GM12872 (cell line): ENCODE measurements at regions not wholly inside any gene's neighbourhood (a gene's known extent, or its start where the extent isn't known, plus 50 kb on each side); places are given as distances from the start of the nearest gene placed in this dataset.
A peak's percentile ranks its signal among the peaks of the same experiment; 100 is the strongest.

ENCODE experiments used
- TF ChIP-seq, protein P1 (sequence below): IDR thresholded peaks from 3 replicates; pipeline ENCODE4 v1.5.1; 2011; ENCODE audit warnings: low read depth, mild to moderate bottlenecking, low read length, moderate library complexity; ENCODE audit not compliant: insufficient read depth

DNA sequence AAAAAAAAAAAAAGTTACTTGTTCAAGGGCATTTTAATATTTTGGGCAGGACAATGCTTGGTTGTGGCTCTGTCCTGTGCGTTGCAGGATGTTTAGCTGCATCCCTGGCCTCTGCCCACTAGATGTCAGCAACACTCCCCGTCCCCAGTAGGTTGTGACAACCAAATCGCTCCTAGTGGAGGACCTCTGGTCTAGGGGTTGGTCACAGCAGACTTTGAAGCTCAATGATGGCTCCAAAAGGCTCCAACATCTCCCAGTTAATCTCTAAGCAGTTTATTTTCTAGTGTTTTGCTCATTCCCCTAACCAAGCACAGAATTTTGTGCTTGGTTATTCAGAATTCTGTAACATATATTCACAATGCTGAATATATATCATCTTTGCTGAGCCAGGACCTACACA is 67.0 kb downstream of the CHRNA1 start:
- TF ChIP-seq, protein P1, sequence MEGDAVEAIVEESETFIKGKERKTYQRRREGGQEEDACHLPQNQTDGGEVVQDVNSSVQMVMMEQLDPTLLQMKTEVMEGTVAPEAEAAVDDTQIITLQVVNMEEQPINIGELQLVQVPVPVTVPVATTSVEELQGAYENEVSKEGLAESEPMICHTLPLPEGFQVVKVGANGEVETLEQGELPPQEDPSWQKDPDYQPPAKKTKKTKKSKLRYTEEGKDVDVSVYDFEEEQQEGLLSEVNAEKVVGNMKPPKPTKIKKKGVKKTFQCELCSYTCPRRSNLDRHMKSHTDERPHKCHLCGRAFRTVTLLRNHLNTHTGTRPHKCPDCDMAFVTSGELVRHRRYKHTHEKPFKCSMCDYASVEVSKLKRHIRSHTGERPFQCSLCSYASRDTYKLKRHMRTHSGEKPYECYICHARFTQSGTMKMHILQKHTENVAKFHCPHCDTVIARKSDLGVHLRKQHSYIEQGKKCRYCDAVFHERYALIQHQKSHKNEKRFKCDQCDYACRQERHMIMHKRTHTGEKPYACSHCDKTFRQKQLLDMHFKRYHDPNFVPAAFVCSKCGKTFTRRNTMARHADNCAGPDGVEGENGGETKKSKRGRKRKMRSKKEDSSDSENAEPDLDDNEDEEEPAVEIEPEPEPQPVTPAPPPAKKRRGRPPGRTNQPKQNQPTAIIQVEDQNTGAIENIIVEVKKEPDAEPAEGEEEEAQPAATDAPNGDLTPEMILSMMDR: peak; percentile 96

DNA sequence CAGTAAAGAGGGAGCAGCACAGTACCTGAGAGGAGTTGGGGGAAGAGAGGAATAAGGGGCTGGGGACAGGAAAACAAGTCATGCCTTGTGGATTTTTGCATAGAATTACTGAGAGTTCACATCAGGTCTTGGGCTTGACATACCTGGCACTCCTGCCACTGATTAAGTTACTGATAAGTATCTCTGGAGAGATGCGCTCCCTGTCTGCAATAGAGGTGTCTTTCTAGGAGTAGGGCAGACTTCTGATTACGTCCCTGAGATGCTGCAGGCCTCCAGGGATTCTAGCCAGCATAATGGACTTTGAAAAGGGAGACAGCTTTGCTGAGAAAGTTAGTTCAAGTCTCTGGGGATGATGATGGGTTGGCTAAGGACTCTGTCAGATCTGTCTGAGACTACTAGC is 69.4 kb downstream of the CHRNA1 start:
- TF ChIP-seq, protein P1: no peak

DNA sequence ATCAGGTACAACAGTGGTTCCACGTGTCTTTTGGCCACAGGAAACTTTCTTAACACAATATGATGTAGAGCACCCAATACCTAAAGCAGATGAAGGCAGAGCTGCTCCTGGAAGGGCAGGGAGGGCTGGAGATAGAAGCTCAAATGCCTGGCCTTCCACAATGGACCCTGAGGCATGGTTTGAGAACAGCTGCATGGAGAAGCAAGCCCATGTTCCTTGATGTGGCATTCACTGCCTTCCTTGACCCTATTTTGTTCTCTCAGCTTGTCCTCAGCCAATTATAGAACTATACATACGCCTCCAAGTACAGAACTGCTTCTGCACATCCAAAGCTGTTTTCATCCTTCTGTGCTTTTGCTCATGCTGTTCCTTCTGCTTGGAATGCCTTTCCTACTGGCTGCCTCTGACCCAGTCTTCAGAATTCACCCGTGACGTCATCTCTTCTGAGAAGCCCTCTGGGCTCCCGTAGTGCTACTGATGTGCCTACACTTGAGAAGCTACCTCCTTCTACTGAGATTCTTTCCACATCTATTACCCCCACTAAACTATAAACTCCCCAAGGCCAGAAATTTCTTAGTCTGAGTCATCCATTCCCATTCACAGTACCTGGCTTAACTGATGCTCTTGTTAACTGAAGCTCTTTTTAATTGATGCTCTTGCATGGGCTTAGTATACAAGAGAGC is 69.9 kb downstream of the CHRNA1 start:
- TF ChIP-seq, protein P1: no peak

DNA sequence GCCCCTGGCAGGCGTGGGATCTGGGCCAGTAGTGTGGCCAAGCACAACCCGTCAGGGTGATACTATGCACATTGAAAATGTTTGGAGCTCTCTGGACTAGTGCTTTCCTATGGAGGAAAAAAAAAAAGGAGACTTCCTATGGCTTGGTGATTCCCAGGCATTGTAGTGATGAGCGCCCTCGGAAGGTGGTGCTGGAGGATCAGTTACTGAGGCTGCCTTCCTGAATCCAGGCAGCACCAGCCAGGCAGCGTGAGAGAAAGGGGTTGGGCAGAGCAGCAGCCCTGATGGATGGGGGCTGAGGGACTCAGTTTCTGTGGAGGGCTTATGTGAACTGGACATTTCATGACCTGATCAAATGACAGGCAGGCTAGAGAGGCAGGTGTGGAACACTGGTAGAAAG is 70.9 kb downstream of the CHRNA1 start:
- TF ChIP-seq, protein P1: no peak

DNA sequence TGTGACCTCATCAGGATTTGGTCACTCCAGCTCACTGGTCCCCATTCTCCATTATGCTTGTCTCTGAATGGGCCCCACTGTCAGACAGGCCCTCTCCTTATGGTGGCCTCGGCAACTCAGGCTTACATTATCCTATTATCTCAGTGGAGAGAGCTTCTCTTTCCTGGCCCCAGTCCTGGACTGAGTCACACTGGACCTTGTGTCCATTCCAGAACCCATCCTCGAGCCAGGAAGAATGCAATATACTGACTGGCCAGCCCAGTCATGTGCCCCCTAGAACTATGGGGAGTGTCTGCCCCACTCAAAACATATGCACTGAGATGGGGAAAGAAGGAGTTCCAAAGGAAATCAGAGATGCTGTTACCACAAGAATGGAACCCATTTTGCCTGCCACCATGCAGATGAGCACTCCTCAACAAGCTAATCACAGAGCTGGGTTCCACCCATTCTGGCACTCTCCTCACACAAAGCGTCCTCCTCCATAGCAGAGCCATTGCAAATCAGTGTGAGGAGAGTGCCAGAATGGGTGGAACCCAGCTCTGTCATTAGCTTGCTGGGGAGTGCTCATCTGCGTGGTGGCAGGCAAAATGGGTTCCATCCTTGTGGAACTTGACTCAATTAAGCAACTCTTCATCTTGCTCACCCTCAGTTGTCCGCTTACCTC is 71.9 kb downstream of the CHRNA1 start:
- TF ChIP-seq, protein P1: no peak

DNA sequence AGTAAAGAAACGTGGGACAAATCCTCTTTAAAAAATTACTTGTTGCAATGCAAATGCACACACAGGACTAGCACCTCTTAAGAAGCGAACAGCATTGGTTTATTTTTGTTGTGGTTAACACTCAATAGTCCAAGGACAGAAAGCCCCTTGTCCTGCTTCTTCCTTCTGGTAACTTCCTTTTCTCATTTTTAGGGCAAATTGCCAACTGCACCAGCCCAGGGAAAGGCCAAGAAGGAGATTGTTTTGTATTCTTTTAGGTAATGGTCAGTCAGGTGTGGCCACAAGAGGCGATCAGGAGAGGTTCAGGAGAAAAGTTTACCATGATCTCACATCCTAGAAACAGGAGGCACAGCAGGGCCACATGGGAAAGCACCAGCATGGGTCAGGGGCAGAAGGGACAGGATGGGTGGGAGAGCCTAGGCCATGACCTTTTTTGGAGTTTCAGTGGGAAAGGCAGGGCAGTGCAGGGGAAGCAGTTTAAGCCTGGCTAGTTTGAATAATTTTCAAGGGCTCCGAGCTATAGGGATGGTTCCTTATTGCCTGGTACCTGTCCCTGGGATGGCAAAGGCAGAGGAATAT is 73.0 kb downstream of the CHRNA1 start:
- TF ChIP-seq, protein P1: no peak

DNA sequence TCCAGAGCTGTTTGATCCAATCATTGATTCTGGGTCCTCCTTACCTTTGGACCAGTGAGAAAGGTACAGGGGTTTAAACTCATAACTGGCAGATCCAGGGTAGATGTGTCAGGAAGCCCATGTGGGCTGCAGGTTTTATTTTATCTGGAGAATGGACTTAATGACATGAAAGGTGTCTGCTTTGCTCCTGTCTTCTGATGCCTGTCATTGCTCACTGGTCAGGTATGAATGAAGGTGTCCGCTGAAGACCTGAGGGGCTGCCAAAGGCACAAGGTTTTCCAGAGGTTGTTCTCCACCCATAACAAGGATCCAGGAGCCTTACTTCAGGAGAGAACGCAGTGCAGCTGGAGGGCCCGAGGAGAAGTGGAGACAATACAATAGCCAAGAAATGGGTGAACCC is 74.2 kb downstream of the CHRNA1 start:
- TF ChIP-seq, protein P1: no peak
